Gastrocnemius medialis (tissue), 4 donors: ENCODE measurements at regions not wholly inside any gene's neighbourhood (a gene's known extent, or its start where the extent isn't known, plus 50 kb on each side); places are given as distances from the start of the nearest gene placed in this dataset.
"Not testable (repeated sequence)": the region's sequence is repeated elsewhere in the genome, so short reads cannot be mapped to it uniquely, and the experiment has no call there.

ENCODE experiments used
- ATAC-seq, 2 donors: fragments of 150-250 bp; one replicate each; pipeline ENCODE4 v1.9.1; 2016
- DNase-seq, 2 donors: peaks; one replicate each; pipeline ENCODE4 v3.0.0-alpha.2; 2019
- H3K27ac ChIP-seq, 4 donors: fragments of 200-600 bp; sonication (generic); 1 replicate in 1 of 4; 2 replicates in 3 of 4; pipeline ENCODE4 v1.5.1; 2016 to 2018; ENCODE audit warnings: mild to moderate bottlenecking in 2 of 4, moderate library complexity in 1 of 4
- H3K27me3 ChIP-seq, 3 donors: fragments of 200-600 bp; sonication (generic) in 2 of 3; 1 replicate in 1 of 3; 2 replicates in 2 of 3; pipeline versions ENCODE4 v1.5.1 to v1.6.0; 2016 to 2019; ENCODE audit warnings: mild to moderate bottlenecking in 1 of 3, moderate library complexity in 1 of 3
- H3K36me3 ChIP-seq, 2 donors: fragments of 200-600 bp; sonication (generic) in 1 of 2; one replicate each; pipeline ENCODE4 v1.5.1; 2017 to 2018
- H3K4me1 ChIP-seq, 2 donors: fragments of 200-600 bp; sonication (generic) in 1 of 2; one replicate each; pipeline ENCODE4 v1.5.1; 2016 to 2017; ENCODE audit warnings: mild to moderate bottlenecking in 2 of 2
- H3K4me3 ChIP-seq, 4 donors: fragments of 200-600 bp; sonication (generic) in 3 of 4; 1 replicate in 1 of 4; 2 replicates in 3 of 4; pipeline ENCODE4 v1.5.1; 2016 to 2019; ENCODE audit warnings: mild to moderate bottlenecking in 2 of 4
- H3K9me3 ChIP-seq, 3 donors: fragments of 200-600 bp; sonication (generic) in 2 of 3; 1 replicate in 1 of 3; 2 replicates in 2 of 3; pipeline ENCODE4 v1.5.1; 2016 to 2019
- POLR2A ChIP-seq, 2 donors: fragments of 450-650 bp; IDR thresholded peaks; one replicate each; pipeline ENCODE4 v1.6.1; 2017; ENCODE audit warnings: antibody characterized with exemption in 2 of 2, mild to moderate bottlenecking in 2 of 2, moderate library complexity in 2 of 2
- in situ Hi-C, 4 donors: fragments of 200-750 bp; cut with MboI; loops; one replicate each; pipeline versions ENCODE4 v1.15.0 to v1.8.0; 2017; ENCODE audit warnings: low sequenced_read_pairs in 4 of 4
- intact Hi-C: fragments of 100-400 bp; cut with DNase I; formaldehyde crosslinking; loops from one replicate; pipeline ENCODE4 v1.15.1; 2023; ENCODE audit warnings: low total_unique reads
- TF ChIP-seq, protein P1 (sequence below), 5 experiments: fragments of 450-650 bp in 3 of 5; fragments of 200-600 bp in 2 of 5; sonication (generic) in 2 of 5; IDR thresholded peaks in 4 of 5; conservative IDR thresholded peaks in 1 of 5; 1 replicate in 4 of 5; 2 replicates in 1 of 5; pipeline ENCODE4 v1.5.1; 2016 to 2019; ENCODE audit warnings: antibody characterized with exemption in 5 of 5, mild to moderate bottlenecking in 3 of 5, moderate library complexity in 3 of 5

DNA sequence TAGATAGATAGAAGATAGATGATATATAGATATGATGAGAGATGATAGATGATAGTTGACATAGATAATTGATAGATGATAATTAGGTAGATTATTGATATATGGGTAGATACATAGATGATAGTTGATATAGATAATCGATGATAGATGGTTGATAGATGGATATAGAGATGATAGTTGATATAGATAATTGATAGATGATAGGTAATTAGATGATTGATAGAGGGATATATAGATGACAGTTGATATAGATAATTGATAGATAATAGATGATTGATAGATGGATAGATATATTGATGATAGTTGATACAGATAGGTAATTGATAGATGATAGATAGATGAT is 72.3 kb downstream of the PRR15 start:
- in situ Hi-C loops, result loop anchor here in 1 of 4 donors (25.0 kb wide), 1 partner anchor 276 kb away; no protein-coding TSS in a partner anchor
- Histone ChIP-seq H3K4me3 (no peak overlapping the region), H3K36me3 (no peaks in the 10 kb centered on the region), H3K9me3 (no peaks in the 10 kb centered on the region), H3K27me3 (no peaks in the 10 kb centered on the region), H3K27ac (no peak overlapping the region), H3K4me1 (no peaks in the 10 kb centered on the region)
- TF ChIP-seq, protein P1, sequence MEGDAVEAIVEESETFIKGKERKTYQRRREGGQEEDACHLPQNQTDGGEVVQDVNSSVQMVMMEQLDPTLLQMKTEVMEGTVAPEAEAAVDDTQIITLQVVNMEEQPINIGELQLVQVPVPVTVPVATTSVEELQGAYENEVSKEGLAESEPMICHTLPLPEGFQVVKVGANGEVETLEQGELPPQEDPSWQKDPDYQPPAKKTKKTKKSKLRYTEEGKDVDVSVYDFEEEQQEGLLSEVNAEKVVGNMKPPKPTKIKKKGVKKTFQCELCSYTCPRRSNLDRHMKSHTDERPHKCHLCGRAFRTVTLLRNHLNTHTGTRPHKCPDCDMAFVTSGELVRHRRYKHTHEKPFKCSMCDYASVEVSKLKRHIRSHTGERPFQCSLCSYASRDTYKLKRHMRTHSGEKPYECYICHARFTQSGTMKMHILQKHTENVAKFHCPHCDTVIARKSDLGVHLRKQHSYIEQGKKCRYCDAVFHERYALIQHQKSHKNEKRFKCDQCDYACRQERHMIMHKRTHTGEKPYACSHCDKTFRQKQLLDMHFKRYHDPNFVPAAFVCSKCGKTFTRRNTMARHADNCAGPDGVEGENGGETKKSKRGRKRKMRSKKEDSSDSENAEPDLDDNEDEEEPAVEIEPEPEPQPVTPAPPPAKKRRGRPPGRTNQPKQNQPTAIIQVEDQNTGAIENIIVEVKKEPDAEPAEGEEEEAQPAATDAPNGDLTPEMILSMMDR (IDR thresholded peaks at IDR 0.05 in 4 of 5, conservative IDR thresholded peaks at IDR 0.05 in 1 of 5), result peak in 2 of 5 experiments; percentile 1 to 9
- no peak for TF ChIP-seq POLR2A (IDR thresholded peaks at IDR 0.05)
- no peak for DNase-seq
- no peak for ATAC-seq
- intact Hi-C loops, result loop anchor here (5.0 to 10.0 kb wide), 2 partner anchors 109 to 286 kb away; no protein-coding TSS in a partner anchor

DNA sequence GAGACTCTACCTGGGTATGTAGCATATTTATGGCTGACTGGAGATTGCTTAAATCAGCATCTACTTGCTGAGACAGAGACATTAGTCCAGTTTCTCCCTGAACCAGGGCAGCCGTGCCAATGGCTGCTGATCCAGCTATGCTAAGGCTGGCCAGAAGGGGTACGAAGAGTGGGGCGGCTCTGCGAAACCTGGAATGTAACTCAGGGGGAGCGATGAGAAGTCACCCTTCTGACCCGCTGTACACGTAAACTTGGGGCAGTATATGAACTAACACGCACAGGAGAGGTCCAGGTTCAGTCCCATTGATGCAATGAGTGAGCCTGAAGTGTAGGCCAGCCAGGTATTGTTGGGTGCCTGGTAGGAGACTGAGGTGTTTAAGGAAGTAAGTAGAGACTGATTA is 73.7 kb downstream of the PRR15 start:
- Histone ChIP-seq H3K36me3 (no peaks in the 10 kb centered on the region), H3K27ac (no peak overlapping the region), H3K9me3 (no peaks in the 10 kb centered on the region), H3K27me3 (no peaks in the 10 kb centered on the region), H3K4me3 (no peak overlapping the region), H3K4me1 (no peaks in the 10 kb centered on the region)
- no peak for DNase-seq
- intact Hi-C loops, result loop anchor here (5.0 to 10.0 kb wide), 2 partner anchors 107 to 285 kb away; no protein-coding TSS in a partner anchor
- no peak for TF ChIP-seq POLR2A (IDR thresholded peaks at IDR 0.05)
- TF ChIP-seq, protein P1 (IDR thresholded peaks at IDR 0.05 in 4 of 5, conservative IDR thresholded peaks at IDR 0.05 in 1 of 5), result no peak
- in situ Hi-C loops, result loop anchor here in 1 of 4 donors (25.0 kb wide), 1 partner anchor 275 kb away; no protein-coding TSS in a partner anchor
- ATAC-seq, result no peak

DNA sequence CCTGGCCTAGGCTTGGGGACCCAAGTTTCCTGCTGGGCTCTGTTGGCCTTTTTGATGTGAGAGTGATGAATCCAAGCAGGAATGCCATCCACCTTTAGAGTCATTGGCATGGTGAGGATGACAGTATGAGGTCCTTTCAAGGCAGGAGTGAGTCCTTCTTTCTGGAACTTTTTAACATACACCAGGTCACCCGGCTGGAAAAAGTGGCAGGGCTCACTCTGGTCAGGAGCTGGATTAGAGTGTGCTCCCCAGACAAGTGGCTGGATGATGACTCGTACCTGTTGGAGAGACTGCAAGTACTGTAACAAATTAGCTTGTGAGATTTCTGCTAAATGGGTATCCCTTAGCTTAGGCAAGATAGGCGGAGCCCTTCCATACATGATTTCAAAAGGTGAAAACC is 75.2 kb downstream of the PRR15 start:
- not testable (repeated sequence) for H3K36me3 ChIP-seq, H3K27me3 ChIP-seq, H3K27ac ChIP-seq, H3K9me3 ChIP-seq, DNase-seq, H3K4me3 ChIP-seq, ATAC-seq, H3K4me1 ChIP-seq
- intact Hi-C loops (loop anchor here (5.0 to 10.0 kb wide), 2 partner anchors 106 to 283 kb away; no protein-coding TSS in a partner anchor), in situ Hi-C loops (loop anchor here in 1 of 4 donors (25.0 kb wide), 1 partner anchor 273 kb away; no protein-coding TSS in a partner anchor)

DNA sequence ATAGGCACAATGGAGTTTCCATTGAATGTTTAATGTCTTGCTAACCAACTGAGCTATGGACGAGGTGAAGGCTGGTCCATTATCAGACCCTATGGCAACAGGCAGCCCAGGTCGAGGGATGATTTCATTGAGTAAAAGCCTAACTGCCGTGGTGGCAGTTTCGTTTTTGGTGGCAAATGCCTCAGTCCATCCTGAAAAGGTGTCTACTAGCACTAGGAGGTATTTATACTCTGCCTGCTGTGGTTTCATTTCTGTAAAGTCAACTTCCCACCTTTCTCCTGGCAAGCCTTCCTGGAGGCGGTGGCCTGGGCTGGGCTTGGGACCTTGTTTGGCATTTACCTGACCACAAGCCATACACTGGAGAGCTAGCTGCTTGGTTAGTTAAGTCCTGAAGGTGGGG is 75.8 kb downstream of the PRR15 start:
- H3K4me1 ChIP-seq, result no peaks in the 10 kb centered on the region
- H3K27ac ChIP-seq, result no peak overlapping the region
- DNase-seq (no peak), ATAC-seq (no peak)
- no peaks in the 10 kb centered on the region for H3K9me3 ChIP-seq
- H3K36me3 ChIP-seq, result no peaks in the 10 kb centered on the region
- intact Hi-C loops, result loop anchor here (5.0 to 10.0 kb wide), 2 partner anchors 105 to 283 kb away; no protein-coding TSS in a partner anchor
- H3K27me3 ChIP-seq, result no peaks in the 10 kb centered on the region
- in situ Hi-C loops, result loop anchor here in 1 of 4 donors (25.0 kb wide), 1 partner anchor 273 kb away; no protein-coding TSS in a partner anchor
- TF ChIP-seq, protein P1 (IDR thresholded peaks at IDR 0.05 in 4 of 5, conservative IDR thresholded peaks at IDR 0.05 in 1 of 5), result no peak
- no peak for TF ChIP-seq POLR2A (IDR thresholded peaks at IDR 0.05)
- no peak overlapping the region for H3K4me3 ChIP-seq

DNA sequence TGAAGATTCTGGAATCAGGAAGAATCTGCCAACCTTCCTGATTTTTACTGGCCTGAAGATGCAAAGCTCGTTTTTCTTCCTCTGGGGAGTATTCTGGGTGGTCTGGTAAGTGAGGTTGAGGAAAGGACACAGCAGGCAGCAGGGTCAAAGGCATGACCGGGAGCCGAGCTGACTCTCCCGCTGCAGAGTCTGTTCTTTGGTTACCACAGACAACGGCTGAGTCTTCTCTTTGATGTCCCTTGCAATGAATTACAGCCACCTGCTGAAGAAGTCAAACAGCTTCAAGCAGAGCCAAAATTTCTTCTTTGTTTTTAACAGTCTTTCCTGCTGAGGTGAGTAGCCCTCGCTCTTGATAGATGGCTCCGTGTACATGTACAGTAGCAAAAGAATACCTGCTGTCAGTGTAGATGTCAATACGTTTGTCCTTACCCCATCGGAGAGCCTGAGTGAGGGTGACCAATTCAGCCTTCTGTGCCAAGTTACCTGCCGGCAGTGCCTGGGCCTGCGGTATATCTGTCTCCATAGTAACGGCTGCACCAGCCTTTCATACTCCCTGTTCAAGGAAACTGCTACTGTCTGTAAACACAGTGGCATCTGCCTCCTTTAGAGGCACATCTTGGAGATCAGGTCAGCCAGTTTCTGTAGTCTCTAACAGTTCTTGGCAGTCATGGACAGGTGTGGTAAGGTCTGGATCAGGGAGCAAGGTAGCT is 76.4 kb downstream of the PRR15 start:
- no peak overlapping the region for H3K4me3 ChIP-seq
- no peak for DNase-seq
- TF ChIP-seq, protein P1 (IDR thresholded peaks at IDR 0.05 in 4 of 5, conservative IDR thresholded peaks at IDR 0.05 in 1 of 5), result no peak
- no peak for TF ChIP-seq POLR2A (IDR thresholded peaks at IDR 0.05)
- no peaks in the 10 kb centered on the region for H3K9me3 ChIP-seq
- ATAC-seq, result no peak
- no peak overlapping the region for H3K27ac ChIP-seq
- H3K27me3 ChIP-seq, result no peaks in the 10 kb centered on the region
- in situ Hi-C loops, result loop anchor here in 1 of 4 donors (25.0 kb wide), 1 partner anchor 272 kb away; no protein-coding TSS in a partner anchor
- intact Hi-C loops, result loop anchor here (5.0 to 10.0 kb wide), 2 partner anchors 105 to 282 kb away; no protein-coding TSS in a partner anchor
- no peaks in the 10 kb centered on the region for H3K36me3 ChIP-seq
- H3K4me1 ChIP-seq, result no peaks in the 10 kb centered on the region
